HG03095 (cell line): ENCODE measurements at regions not wholly inside any gene's neighbourhood (a gene's known extent, or its start where the extent isn't known, plus 50 kb on each side); places are given as distances from the start of the nearest gene placed in this dataset.

Source experiments
- ATAC-seq: cut with Tn5 transposase; IDR thresholded peaks from one replicate; pipeline ENCODE4 v1.9.1; 2021; ENCODE audit warnings: moderate library complexity; ENCODE audit not compliant: unreplicated experiment

DNA sequence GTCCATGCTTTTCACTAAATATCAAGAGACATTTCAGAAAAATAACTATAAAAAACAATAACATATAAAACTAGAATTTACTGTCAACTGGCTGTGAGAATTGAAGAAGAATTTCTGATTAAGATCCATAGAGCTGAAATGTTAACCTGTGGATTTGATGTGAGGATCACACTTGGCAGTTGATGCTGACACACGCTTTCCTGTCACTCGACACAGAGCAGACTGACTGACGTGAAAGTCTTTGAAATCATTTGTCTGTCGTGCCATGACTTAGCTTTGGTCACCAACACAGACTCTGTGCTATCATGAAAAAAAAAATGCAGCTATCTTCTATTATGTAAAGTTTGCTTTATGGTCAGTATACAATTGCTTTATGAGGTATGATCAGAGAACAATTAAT, 706.0 kb upstream of the ZP4 start:
- no peak for ATAC-seq

- no peak for ATAC-seq
Observed at GRCh38 chr1:238592621-238593020, 701.9 kb upstream of the ZP4 start.

GRCh38 chr1:238589843-238590435, 699.2 kb upstream of the ZP4 start:
- ATAC-seq: no peak

DNA sequence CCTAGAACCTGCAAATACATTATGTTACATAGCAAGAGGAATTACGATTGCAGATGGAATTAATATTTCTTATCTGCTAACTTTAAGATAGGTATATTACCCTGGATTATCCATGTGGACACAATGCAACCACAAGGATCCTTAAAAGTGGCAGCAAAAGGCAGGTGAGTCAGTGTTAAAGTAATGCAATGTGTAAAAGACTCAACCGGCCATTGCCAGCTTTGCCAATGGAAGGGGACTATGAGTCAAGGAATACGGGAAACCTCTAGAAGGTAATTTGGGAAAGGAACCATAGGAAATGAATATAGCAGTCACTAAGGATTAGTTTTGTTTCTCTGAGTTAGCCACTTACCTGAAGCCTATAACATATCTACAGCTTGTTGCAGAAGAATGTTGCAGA, 692.1 kb upstream of the ZP4 start:
- no peak for ATAC-seq

DNA sequence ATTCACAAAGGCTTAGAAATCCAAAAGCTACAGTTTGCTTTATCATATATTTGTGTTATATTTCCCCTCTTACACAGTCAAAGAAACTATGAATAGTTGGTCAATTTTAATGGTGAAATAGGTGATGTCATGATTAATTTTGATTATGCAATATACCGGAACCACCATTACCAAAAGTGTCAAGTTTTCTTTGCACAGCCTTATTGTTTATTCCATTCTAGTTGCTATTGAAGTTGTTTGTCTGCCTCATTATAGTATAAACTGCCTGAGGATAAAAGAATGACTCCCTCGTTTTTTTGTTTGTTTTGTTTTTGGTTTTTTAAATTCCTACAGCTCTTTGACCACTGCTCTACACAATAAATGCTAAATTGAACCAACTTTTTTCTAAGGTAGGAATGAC, 690.6 kb upstream of the ZP4 start:
- ATAC-seq: no peak

- ATAC-seq: no peak
Observed at GRCh38 chr1:238568735-238569134, 678.0 kb upstream of the ZP4 start.

- no peak for ATAC-seq
Observed at GRCh38 chr1:238562341-238562740, 671.6 kb upstream of the ZP4 start.

DNA sequence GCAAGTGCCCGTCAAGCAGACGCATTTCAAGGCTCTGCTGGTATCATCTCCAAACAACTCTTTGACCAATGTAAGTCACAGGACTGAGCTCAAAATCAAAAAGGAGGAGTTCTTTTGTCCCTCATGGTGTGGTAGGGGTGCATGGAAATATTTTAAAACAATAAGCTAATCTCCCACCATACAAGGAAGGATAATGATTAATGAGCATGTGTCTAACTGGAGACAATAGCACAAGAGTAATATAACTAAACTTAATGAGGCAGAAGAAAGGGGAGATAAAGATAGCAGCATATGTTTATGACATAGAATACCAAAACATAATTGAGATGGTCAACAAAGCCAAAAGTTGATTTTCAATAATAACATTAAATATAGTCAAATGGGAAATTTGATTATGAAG, 668.0 kb upstream of the ZP4 start:
- no peak for ATAC-seq

GRCh38 chr1:238558156-238558555, 667.4 kb upstream of the ZP4 start:
- ATAC-seq: no peak

DNA sequence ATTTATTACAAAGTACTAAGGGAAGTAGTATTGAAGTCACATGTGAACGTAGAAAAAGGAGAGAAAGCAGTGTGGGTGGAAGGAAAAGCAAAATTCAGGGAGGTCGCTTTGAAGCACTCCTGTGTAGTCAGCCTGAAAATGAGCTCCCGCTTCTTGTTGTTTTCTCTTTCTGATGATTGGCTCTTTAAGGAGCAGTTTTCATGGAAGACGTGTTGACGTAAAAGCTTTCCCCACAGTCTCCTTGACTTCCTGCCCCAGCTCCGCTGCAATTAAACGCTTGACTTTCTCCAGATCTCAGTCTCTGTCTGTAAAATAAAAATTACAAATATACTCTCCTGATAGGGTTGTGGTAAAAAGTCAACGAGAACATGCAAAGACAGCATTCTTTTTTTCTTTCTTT, 661.5 kb upstream of the ZP4 start:
- ATAC-seq: no peak

DNA sequence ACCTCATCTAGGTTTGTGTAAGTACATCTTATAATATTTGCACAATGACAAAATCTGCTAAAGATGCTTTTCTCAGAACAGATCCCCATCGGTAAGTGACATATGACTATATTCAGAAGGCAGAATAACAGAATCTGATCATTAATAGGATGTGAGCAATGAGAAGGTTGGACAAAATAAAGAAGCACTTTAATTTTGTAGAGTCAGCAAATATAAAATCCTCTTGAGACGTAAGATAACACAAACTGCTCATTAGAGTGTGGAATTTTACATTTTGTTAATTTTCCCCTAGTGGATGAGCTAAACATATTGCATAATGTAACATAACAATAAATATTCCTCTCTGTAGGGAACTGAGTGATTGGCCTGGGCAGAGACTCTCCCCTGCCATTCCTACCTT, 658.4 kb upstream of the ZP4 start:
- no peak for ATAC-seq

DNA sequence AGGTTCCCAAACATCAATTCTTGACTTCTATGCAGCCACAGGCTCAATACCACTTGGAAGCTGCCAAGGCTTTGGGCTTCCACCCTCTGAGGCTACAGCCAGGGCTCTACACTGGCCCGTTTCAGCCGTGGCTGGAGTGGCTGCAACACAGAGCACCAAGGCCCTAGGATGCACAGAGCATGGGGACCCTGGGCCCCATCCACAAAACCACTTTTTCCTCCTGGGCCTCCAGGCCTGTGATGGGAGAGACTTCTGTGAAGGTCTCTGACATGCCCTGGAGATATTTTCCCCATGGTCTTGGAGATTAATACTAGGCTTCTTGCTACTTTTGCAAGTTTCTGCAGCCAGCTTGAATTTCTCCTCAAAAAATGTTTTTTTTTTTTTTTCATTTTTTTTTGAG, 655.4 kb upstream of the ZP4 start:
- no peak for ATAC-seq

DNA sequence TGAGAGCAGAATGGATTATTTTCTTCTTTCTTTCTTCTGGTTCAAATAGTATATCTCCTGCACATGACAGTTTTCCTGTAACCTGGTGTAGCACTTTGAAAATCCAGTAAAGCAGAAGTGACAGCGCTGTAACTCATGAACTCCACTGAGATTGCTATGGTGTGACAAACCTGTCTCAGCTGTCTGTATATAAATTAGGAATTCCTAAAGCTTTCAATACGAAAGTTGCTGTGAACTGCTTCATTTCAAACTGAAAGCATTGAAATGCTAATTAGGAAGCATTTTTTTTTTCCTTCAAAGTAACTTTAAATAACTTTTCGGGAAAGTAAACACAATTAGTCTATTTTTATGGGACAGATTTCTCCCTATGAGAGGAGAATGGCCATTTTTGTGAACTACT, 646.9 kb upstream of the ZP4 start:
- ATAC-seq: no peak

DNA sequence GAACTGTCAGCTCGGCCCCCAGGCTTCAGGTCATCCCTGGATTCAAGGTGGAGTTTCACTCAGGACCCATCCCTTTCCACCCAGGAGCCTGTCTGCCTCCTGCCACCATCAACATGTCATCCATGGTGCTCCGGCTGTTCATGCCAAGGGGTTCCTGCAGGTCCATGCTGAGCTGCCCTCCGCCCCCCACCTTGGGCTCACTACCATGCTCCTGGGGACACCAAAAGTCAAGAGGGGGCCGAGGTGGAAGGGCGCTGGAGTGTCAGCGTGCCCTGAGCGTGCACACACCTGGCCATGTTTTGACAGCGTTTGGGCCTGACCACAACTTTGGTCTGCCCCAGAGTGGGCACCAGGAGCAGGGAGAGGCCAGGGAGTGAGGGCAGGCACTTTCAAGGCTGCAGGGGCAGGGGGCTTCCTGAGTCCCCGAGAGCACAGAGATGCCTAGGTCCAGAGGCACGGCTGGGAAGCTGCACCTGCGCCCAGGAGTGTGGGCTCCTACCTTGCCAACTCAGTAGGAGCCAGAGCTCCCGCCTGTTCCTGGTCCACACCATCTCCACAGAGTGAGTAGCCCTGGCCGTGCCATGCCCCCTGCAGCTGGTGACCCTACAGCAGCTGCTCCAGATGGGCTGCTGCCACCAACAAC, 639.6 kb upstream of the ZP4 start:
- ATAC-seq: no peak

- no peak for ATAC-seq
Observed at GRCh38 chr1:238517711-238518110, 627.0 kb upstream of the ZP4 start.

DNA sequence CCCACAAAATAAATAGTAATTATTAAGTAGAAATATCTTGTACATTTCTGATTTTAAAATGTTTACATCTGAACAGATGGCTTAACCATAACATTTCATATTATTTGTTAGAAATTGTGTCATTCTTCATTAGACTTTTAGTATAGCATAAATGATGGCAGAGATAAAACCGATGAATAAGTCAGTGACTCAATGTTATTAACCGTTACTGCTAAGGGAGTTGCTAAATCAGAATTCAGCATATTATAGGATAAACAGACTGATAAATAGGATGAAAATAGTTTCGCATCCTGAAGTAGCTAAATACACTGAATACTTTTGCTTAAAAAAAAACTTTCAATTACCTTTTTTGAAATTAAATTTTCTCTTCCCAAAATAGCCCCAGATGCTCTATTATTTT, 610.6 kb upstream of the ZP4 start:
- no peak for ATAC-seq

- ATAC-seq: no peak
Observed at GRCh38 chr1:238499021-238499420, 608.3 kb upstream of the ZP4 start.

DNA sequence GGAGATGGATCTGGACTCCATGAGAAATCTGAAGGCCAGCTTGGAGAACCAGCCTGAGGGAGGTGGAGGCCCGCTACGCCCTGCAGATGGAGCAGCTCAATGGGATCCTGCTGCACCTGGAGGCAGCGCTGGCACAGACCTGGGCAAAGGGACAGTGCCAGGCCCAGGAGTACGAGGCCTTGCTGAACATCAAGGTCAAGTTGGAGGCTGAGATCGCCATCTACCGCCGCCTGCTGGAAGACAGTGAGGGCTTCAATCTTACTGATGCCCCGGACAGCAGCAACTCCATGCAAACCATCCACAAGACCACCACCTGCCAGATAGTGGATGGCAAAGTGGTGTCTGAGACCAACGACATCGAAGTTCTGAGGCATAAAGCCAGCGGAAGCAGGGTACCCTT, 601.5 kb upstream of the ZP4 start:
- ATAC-seq: no peak

GRCh38 chr1:238491265-238491664, 600.5 kb upstream of the ZP4 start:
- no peak for ATAC-seq

DNA sequence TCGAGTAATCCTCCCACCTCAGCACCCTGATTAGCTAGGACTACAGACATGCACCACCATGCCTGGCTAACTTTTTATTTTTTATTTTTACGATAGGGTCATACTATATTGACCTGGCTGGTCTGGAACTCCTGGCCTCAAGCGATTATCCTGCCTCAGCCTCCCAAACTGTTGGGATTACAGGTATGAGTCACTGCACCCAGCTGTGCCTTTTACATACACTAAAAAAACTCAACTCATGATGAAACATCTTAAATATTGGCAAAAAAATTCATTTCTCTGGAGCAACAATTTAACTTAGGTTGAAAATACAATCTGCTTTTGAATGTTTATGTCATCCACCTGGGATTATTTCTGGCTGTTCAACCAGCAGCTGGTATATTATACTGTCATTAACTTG, 598.3 kb upstream of the ZP4 start:
- ATAC-seq: no peak

- ATAC-seq: no peak
Observed at GRCh38 chr1:238488401-238488800, 597.7 kb upstream of the ZP4 start.

- ATAC-seq: no peak
Observed at GRCh38 chr1:238487931-238488330, 597.2 kb upstream of the ZP4 start.

DNA sequence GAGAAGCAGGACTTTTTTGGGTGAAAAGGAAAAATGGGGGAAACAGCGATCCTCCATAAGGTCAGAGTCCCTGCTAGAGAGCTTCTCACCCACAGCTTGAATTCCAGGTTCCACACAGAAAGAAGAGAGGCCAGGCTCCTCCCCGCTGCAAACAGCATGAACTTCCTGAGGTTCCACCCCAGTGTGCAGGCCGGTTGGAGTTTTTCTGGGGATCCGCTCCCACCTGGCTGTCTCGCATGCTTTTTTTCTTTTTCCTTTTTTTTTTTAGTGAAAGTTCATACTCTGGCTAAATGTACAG, 595.1 kb upstream of the ZP4 start:
- no peak for ATAC-seq
